ENCODE measurements at regions not wholly inside any gene's neighbourhood (a gene's known extent, or its start where the extent isn't known, plus 50 kb on each side); places are given as distances from the start of the nearest gene placed in this dataset.

DNA sequence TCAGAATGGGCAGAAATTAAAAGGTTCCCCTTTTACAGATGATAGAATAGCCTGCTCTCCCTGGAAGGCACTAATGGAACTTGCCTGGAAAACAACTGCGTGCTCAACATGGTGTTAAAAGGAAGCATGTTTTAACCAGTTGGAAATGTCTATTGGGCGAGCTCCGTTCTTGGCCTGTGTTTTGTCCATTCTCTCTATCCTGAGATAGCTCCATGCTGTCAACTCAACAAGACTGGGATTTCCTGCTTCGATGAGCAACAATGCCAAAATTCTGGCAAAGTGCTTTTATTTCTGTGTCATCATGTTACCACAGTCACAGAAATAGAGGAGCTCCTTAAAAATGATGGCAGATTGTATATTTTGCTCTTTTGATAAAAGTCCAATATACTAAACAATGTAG lies 198.3 kb downstream of the PLK2 start:
- TF ChIP-seq, protein P1, sequence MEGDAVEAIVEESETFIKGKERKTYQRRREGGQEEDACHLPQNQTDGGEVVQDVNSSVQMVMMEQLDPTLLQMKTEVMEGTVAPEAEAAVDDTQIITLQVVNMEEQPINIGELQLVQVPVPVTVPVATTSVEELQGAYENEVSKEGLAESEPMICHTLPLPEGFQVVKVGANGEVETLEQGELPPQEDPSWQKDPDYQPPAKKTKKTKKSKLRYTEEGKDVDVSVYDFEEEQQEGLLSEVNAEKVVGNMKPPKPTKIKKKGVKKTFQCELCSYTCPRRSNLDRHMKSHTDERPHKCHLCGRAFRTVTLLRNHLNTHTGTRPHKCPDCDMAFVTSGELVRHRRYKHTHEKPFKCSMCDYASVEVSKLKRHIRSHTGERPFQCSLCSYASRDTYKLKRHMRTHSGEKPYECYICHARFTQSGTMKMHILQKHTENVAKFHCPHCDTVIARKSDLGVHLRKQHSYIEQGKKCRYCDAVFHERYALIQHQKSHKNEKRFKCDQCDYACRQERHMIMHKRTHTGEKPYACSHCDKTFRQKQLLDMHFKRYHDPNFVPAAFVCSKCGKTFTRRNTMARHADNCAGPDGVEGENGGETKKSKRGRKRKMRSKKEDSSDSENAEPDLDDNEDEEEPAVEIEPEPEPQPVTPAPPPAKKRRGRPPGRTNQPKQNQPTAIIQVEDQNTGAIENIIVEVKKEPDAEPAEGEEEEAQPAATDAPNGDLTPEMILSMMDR (IDR thresholded peaks at IDR 0.05) = no peak

DNA sequence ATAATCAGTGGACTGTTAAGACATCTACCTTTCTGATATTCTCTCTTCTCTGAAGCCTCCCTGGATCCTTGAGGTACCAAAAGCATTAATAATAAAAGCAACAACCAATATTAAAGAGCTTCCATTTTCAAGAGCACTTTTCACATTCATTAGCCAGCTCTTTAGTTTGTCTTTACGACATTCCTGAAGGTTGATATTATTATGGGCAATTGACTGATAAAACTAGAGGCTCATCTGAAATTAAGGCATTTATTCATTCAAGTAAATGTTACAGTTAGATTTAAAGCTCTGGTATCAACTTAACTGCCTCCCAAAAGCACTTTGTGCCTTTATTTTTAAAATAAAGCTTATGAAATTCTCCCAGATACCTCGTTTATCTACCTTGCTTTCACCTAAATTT lies 199.6 kb downstream of the PLK2 start:
- TF ChIP-seq, protein P1 (IDR thresholded peaks at IDR 0.05) = no peak

DNA sequence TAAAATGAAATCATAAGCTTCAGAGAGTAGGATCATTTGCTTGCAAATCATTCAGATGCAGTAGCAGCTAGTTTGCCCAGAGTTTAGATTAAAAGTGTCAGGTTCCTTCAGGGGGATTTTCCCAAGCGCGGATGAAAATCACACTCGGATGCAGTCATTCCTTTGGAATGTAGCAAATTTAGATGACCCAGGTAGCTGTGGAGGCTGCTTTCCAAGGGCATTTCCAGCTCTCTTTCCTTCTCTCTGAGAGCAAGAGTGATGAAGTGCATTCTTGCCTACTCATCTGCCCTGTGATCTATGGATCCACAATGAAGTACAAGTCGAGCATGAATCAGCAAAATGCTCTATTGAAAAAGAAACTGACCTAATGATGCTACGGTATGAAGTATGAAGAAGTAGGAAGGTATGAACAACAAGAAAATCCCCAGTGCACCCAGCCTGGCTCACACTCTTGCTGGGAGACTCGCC lies 200.2 kb downstream of the PLK2 start:
- TF ChIP-seq, protein P1 (IDR thresholded peaks at IDR 0.05) = no peak

DNA sequence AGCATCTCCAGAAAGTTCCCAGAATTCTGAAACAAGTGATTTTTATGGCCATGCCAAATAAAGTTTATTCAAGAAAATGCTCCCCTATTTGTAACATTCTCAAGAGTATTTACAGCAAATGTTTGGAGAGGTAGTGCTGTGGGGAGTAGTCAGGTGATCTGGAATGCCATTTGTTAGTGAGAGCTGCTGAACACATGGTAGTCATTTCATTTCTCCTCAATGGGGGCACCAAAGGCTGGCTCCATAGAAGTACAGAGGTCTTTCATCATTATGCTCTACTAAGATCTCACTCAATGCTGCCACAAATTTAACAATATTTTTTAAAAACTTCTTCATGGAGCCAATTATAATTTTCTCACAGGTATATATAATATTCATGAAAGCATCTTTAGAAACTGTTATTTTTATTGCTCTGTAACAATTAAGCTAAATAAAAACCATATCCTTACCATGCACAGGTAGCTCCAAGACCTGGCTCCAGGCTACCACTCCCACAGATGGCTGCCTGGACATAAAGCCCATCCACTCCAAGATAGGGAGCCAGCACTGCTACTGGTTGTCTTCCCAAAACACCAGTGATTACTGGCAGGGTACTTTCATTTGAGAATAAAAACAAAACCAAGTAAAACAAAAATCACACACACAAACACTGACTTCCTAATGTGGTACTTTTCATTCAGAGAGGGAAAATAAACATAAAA lies 200.8 kb downstream of the PLK2 start:
- TF ChIP-seq, protein P1 (IDR thresholded peaks at IDR 0.05) = no peak

DNA sequence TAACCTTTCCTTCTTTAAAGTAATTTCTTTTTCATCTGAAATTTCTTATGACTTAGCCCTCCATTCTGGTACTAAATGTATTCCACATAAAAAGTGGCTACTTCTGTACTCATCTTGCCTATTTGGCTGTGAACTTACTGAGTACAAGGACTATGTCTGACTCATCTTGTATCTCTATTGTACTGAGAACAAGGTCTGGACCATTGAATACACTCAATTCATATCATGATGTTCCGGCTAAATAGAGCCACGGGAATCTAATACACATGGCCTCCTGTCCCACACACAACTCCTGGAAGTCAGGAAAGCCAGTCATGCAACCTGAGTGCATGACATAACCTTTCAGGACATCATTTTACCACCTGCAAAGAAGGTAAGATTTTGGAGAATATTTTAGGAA lies 203.9 kb downstream of the PLK2 start:
- TF ChIP-seq, protein P1 (IDR thresholded peaks at IDR 0.05) = no peak

DNA sequence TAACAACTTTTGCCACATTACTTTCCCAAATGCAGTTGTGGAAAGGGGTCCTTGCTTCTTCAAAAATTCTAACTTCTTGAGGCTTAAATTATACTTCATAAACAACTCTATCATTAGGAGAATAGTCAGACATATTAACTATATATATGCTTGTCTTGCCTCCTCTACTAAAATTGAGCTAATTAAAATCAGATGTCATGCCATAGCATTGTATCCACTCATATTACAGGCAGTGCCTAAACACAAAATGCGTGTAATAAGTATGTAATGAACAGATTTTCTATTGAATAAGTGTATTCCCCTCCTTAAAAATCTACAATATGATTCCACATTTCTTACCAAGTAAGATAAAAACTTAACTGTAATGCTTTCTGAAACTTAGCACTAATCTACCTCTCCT lies 204.5 kb downstream of the PLK2 start:
- TF ChIP-seq, protein P1 (IDR thresholded peaks at IDR 0.05) = no peak

DNA sequence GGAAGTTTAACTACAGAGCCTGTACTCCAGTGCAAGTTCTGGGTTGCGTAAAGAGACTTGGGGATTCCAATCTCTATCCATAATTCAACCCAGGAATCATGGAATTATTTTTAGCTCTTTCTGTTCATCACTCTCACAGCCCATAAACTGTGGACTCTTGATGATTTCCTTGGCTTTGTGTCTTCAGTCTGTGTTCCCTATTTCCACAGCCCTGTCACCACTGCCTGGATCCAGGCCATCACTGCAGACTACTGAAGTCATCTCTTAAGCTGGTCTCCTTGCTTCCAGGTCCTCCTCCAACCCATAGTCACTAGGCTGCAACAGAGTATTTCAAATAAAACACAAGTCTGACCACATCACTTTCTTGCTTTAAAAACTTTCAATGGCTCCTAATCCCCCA lies 211.7 kb downstream of the PLK2 start:
- TF ChIP-seq, protein P1 (IDR thresholded peaks at IDR 0.05) = no peak
